Caco-2 (cell line): ENCODE measurements at regions not wholly inside any gene's neighbourhood (a gene's known extent, or its start where the extent isn't known, plus 50 kb on each side); places are given as distances from the start of the nearest gene placed in this dataset.

Experiments used
- BruUV-seq: library from RNA; stranded (reverse); fragments of 400-500 nt; replicated peaks from 2 replicates; lab custom pipeline; 2021; lab: Mats Ljungman, UMichigan
- CTCF ChIA-PET: fragments of 300-600 bp; sonication (Branson Sonifier 250); formaldehyde crosslinking; loops from one replicate; lab custom pipeline; 2022; ENCODE audit warnings: antibody characterized with exemption; lab: Charles Lee
- POLR2A ChIA-PET: fragments of 300-600 bp; sonication (Branson Sonifier 250); formaldehyde crosslinking; loops from one replicate; lab custom pipeline; 2022; ENCODE audit warnings: antibody characterized with exemption; lab: Charles Lee
- DNase-seq, 2 experiments: peaks; one replicate each; pipeline versions ENCODE4 v3.0.0 to v3.0.0-alpha.2; 2020 to 2022
- H3K27me3 ChIP-seq: replicated peaks from 2 replicates; pipeline ENCODE4 v1.6.0; 2011; ENCODE audit warnings: low read length; ENCODE audit not compliant: control insufficient read depth, insufficient read depth
- H3K36me3 ChIP-seq: 2 replicates; pipeline ENCODE4 v1.5.1; 2011; ENCODE audit warnings: low read length; ENCODE audit not compliant: control insufficient read depth, insufficient read depth
- H3K4me1 ChIP-seq: fragments of 250-450 bp; sonication (Bioruptor Pico); 2 replicates; pipeline ENCODE4 v1.5.1; 2020; ENCODE audit warnings: mild to moderate bottlenecking
- H3K4me3 ChIP-seq: 2 replicates; pipeline ENCODE4 v1.5.1; 2011; ENCODE audit warnings: low read depth, mild to moderate bottlenecking, control low read depth, low read length
- H3K9me3 ChIP-seq: fragments of 250-450 bp; sonication (Bioruptor Pico); 2 replicates; pipeline ENCODE4 v1.5.1; 2020; ENCODE audit warnings: mild to moderate bottlenecking, moderate library complexity
- H3K27ac Mint-ChIP-seq: one replicate; pipeline ENCODE4 v1.8.0; 2022; ENCODE audit warnings: mixed read lengths; ENCODE audit not compliant: unreplicated experiment
- H3K27me3 Mint-ChIP-seq: one replicate; pipeline ENCODE4 v1.8.0; 2022; ENCODE audit warnings: mixed read lengths; ENCODE audit not compliant: insufficient read depth, unreplicated experiment
- H3K36me3 Mint-ChIP-seq: one replicate; pipeline ENCODE4 v1.8.0; 2022; ENCODE audit warnings: mild to moderate bottlenecking, mixed read lengths; ENCODE audit not compliant: insufficient read depth, unreplicated experiment
- H3K4me1 Mint-ChIP-seq: one replicate; pipeline ENCODE4 v1.8.0; 2022; ENCODE audit warnings: low read depth, mixed read lengths; ENCODE audit not compliant: unreplicated experiment
- H3K4me3 Mint-ChIP-seq: one replicate; pipeline ENCODE4 v1.8.0; 2022; ENCODE audit warnings: mild to moderate bottlenecking, moderate library complexity, mixed read lengths; ENCODE audit not compliant: unreplicated experiment
- H3K9me3 Mint-ChIP-seq: one replicate; pipeline ENCODE4 v1.8.0; 2022; ENCODE audit warnings: mixed read lengths; ENCODE audit not compliant: unreplicated experiment
- CTCF ChIP-seq, 2 experiments: fragments of 200-600 bp in 1 of 2; IDR thresholded peaks; 1 replicate in 1 of 2; 2 replicates in 1 of 2; pipeline versions ENCODE4 v1.5.1 to v1.8.0; 2011 to 2022; ENCODE audit warnings: antibody characterized with exemption in 1 of 2, control low read depth in 1 of 2, inconsistent platforms in 1 of 2, low read depth in 1 of 2, low read length in 1 of 2, mild to moderate bottlenecking in 1 of 2, moderate library complexity in 1 of 2; ENCODE audit not compliant: insufficient read depth in 1 of 2, severe bottlenecking in 1 of 2, unreplicated experiment in 1 of 2
- intact Hi-C: fragments of 100-400 bp; cut with micrococcal nuclease; formaldehyde crosslinking; loops from one replicate; pipeline ENCODE4 v1.10.0; 2022; ENCODE audit not compliant: unreplicated experiment

DNA sequence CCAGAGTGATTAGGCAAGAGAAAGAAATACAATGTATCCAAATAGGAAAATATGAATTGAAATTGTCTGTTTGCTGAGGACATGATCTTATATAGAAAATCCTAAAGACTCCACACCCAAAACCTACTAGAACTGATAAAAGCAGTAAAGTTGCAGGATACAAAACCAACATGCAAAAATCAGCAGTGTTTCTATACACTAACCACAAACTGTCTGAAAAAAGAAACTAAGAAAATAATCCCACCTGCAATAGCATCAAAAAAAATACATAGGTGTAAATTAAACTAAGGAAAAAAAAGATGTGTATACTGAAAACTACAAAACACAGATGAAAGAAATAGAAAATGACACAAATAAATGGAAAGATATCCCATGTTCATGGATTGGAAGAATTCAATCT lies 203.6 kb upstream of the SETMAR start:
- no peaks in the 10 kb centered on the region for H3K36me3 Mint-ChIP-seq
- no peak overlapping the region for H3K4me3 Mint-ChIP-seq
- Histone ChIP-seq H3K27me3 (no peaks in the 10 kb centered on the region), H3K4me1 (no peaks in the 10 kb centered on the region), H3K9me3 (peaks cover 8% of the 10 kb centered on the region), H3K4me3 (no peak overlapping the region), H3K36me3 (no peaks in the 10 kb centered on the region)
- ChIA-PET CTCF (no interaction called here), POLR2A (no interaction called here)
- intact Hi-C loops = no loop called here
- BruUV-seq = no TSS peak
- no peaks in the 10 kb centered on the region for H3K27me3 Mint-ChIP-seq
- TF ChIP-seq CTCF (IDR thresholded peaks at IDR 0.05; ENCODE audit: insufficient read depth in 1 of 2, low read depth in 1 of 2, low read length in 1 of 2, severe bottlenecking in 1 of 2, unreplicated experiment in 1 of 2) = no peak
- no peaks in the 10 kb centered on the region for H3K4me1 Mint-ChIP-seq
- no peak for DNase-seq
- no peak overlapping the region for H3K27ac Mint-ChIP-seq
- peaks cover 27% of the 10 kb centered on the region for H3K9me3 Mint-ChIP-seq

GRCh38 chr3:4107430-4107829 lies 195.7 kb upstream of the SETMAR start:
- H3K27me3 Mint-ChIP-seq = no peaks in the 10 kb centered on the region
- peak in 1 of 2 experiments; percentile 1 for TF ChIP-seq CTCF (IDR thresholded peaks at IDR 0.05; ENCODE audit: insufficient read depth in 1 of 2, low read depth in 1 of 2, low read length in 1 of 2, severe bottlenecking in 1 of 2, unreplicated experiment in 1 of 2)
- no peaks in the 10 kb centered on the region for H3K36me3 ChIP-seq
- no peaks in the 10 kb centered on the region for H3K27me3 ChIP-seq
- no TSS peak for BruUV-seq
- peaks cover 24% of the 10 kb centered on the region for H3K9me3 Mint-ChIP-seq
- no peaks in the 10 kb centered on the region for H3K36me3 Mint-ChIP-seq
- ChIA-PET CTCF (no interaction called here), POLR2A (no interaction called here)
- intact Hi-C loops = no loop called here
- H3K4me3 Mint-ChIP-seq = no peak overlapping the region
- H3K9me3 ChIP-seq = no peaks in the 10 kb centered on the region
- H3K4me1 ChIP-seq = no peaks in the 10 kb centered on the region
- H3K4me3 ChIP-seq = no peak overlapping the region
- peaks cover 8% of the 10 kb centered on the region for H3K4me1 Mint-ChIP-seq
- DNase-seq = no peak
- no peak overlapping the region for H3K27ac Mint-ChIP-seq

- POLR2A ChIA-PET = no interaction called here
- DNase-seq = no peak
- no peaks in the 10 kb centered on the region for H3K36me3 ChIP-seq
- Mint-ChIP-seq H3K36me3 (no peaks in the 10 kb centered on the region), H3K27ac (no peak overlapping the region), H3K27me3 (no peaks in the 10 kb centered on the region), H3K4me3 (no peak overlapping the region), H3K9me3 (no peaks in the 10 kb centered on the region), H3K4me1 (peaks cover 13% of the 10 kb centered on the region)
- no peak overlapping the region for H3K4me3 ChIP-seq
- no peak for TF ChIP-seq CTCF (IDR thresholded peaks at IDR 0.05; ENCODE audit: insufficient read depth in 1 of 2, low read depth in 1 of 2, low read length in 1 of 2, severe bottlenecking in 1 of 2, unreplicated experiment in 1 of 2)
- BruUV-seq = no TSS peak
- peaks cover 7% of the 10 kb centered on the region; the same call in 1 of the 2 replicates for H3K4me1 ChIP-seq
- H3K27me3 ChIP-seq = no peaks in the 10 kb centered on the region
- CTCF ChIA-PET = no interaction called here
- intact Hi-C loops = no loop called here
- no peaks in the 10 kb centered on the region for H3K9me3 ChIP-seq
Observed at GRCh38 chr3:4113811-4114522, 189.2 kb upstream of the SETMAR start.
